Breast epithelium (tissue), 4 donors: ENCODE measurements at regions not wholly inside any gene's neighbourhood (a gene's known extent, or its start where the extent isn't known, plus 50 kb on each side); places are given as distances from the start of the nearest gene placed in this dataset.

ENCODE experiments used
- DNase-seq, 2 donors: peaks; one replicate each; pipeline ENCODE4 v3.0.0-alpha.2; 2019; ENCODE audit warnings: low spot score in 2 of 2
- H3K27ac ChIP-seq, 2 donors: fragments of 200-600 bp; sonication (generic) in 1 of 2; one replicate each; pipeline ENCODE4 v1.5.1; 2016 to 2019; ENCODE audit warnings: mild to moderate bottlenecking in 1 of 2
- H3K27me3 ChIP-seq, 2 donors: fragments of 200-600 bp; sonication (generic) in 1 of 2; one replicate each; pipeline versions ENCODE4 v1.5.1 to v1.6.0; 2017 to 2019; ENCODE audit warnings: control low read depth in 1 of 2, mild to moderate bottlenecking in 1 of 2
- H3K36me3 ChIP-seq: fragments of 200-600 bp; one replicate; pipeline ENCODE4 v1.5.1; 2019
- H3K4me1 ChIP-seq, 2 donors: fragments of 200-600 bp; sonication (generic); one replicate each; pipeline ENCODE4 v1.5.1; 2016 to 2019; ENCODE audit warnings: control low read depth in 1 of 2
- H3K4me3 ChIP-seq, 3 donors: fragments of 200-600 bp; sonication (generic); 1 replicate in 2 of 3; 2 replicates in 1 of 3; pipeline ENCODE4 v1.5.1; 2016 to 2019; ENCODE audit warnings: mild to moderate bottlenecking in 3 of 3, moderate library complexity in 2 of 3
- H3K9me3 ChIP-seq, 2 donors: fragments of 200-600 bp; sonication (generic) in 1 of 2; one replicate each; pipeline ENCODE4 v1.5.1; 2016 to 2019; ENCODE audit warnings: control low read depth in 1 of 2
- POLR2A ChIP-seq: fragments of 450-650 bp; IDR thresholded peaks from one replicate; pipeline ENCODE4 v1.6.1; 2016; ENCODE audit warnings: antibody characterized with exemption, mild to moderate bottlenecking, moderate library complexity
- POLR2AphosphoS5 ChIP-seq, 3 donors: sonication (generic); formaldehyde crosslinking; IDR thresholded peaks; one replicate each; pipeline ENCODE4 v1.6.1; 2017; ENCODE audit warnings: antibody characterized with exemption in 3 of 3
- intact Hi-C: fragments of 100-400 bp; cut with DNase I; formaldehyde crosslinking; loops from one replicate; pipeline ENCODE4 v1.15.1; 2023; ENCODE audit warnings: low total_unique reads
- TF ChIP-seq, protein P1 (sequence below), 3 donors: fragments of 450-650 bp; IDR thresholded peaks; one replicate each; pipeline ENCODE4 v1.5.1; 2016 to 2017; ENCODE audit warnings: antibody characterized with exemption in 3 of 3, mild to moderate bottlenecking in 3 of 3, moderate library complexity in 3 of 3

DNA sequence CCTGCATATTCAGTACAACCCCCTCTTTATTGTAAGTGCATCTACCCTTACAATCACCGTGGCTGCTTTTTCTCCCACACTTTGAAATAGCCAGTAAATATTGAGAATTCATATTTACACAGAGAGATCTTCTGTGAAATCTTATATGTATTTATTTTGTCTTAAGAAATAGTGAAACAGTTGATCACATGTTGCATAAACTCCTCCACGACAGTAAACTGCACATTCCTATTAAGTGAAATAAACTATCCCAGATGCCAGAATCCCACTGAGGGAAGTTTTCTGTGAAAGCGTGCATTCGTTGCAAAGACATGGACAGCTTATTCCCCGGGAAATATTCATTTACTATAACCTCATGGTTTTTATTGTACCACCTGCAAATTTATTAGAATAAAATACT, 796.0 kb downstream of the ROBO2 start:
- H3K27me3 ChIP-seq: no peaks in the 10 kb centered on the region
- no peaks in the 10 kb centered on the region for H3K36me3 ChIP-seq
- H3K4me1 ChIP-seq: no peaks in the 10 kb centered on the region
- TF ChIP-seq POLR2A (no peak), POLR2AphosphoS5 (IDR thresholded peaks at IDR 0.05) (no peak)
- TF ChIP-seq, protein P1, sequence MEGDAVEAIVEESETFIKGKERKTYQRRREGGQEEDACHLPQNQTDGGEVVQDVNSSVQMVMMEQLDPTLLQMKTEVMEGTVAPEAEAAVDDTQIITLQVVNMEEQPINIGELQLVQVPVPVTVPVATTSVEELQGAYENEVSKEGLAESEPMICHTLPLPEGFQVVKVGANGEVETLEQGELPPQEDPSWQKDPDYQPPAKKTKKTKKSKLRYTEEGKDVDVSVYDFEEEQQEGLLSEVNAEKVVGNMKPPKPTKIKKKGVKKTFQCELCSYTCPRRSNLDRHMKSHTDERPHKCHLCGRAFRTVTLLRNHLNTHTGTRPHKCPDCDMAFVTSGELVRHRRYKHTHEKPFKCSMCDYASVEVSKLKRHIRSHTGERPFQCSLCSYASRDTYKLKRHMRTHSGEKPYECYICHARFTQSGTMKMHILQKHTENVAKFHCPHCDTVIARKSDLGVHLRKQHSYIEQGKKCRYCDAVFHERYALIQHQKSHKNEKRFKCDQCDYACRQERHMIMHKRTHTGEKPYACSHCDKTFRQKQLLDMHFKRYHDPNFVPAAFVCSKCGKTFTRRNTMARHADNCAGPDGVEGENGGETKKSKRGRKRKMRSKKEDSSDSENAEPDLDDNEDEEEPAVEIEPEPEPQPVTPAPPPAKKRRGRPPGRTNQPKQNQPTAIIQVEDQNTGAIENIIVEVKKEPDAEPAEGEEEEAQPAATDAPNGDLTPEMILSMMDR (IDR thresholded peaks at IDR 0.05): no peak
- no peak for DNase-seq
- intact Hi-C loops: no loop called here
- H3K27ac ChIP-seq: no peak overlapping the region
- H3K9me3 ChIP-seq: peaks cover 0 to 6% of the 10 kb centered on the region in 2 donors
- no peak overlapping the region for H3K4me3 ChIP-seq

DNA sequence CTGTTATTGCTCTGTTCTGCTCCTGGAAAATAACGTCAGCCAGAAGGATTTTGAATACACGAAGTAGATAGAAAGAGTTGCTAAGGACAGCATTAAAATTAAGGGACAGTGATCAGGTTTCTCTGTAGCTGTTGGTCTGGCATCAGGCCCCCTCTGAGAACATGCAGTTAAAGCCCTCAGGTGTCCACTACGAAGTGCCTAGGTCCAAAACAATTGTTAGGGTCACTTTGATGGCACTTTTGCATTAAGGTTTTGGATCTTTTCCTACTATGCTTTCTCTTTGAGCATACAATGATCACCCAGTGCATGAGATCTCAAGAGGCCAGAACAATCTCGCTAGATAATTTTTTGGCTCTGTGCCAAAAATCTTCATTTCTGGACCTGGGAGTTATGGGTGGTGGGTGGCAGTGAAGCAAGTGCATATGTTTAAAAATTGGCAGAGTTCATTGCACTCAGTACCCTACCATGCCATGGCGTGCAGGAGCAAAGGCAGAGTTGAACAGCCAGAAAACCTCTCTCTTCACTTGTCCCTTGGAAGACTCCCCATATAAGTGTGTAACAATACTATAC, 797.6 kb downstream of the ROBO2 start:
- no peak overlapping the region for H3K27ac ChIP-seq

GRCh38 chr3:77859156-77859555, 819.3 kb downstream of the ROBO2 start:
- H3K36me3 ChIP-seq: no peaks in the 10 kb centered on the region
- H3K27ac ChIP-seq: no peak overlapping the region
- H3K27me3 ChIP-seq: no peaks in the 10 kb centered on the region
- no peaks in the 10 kb centered on the region for H3K9me3 ChIP-seq
- no peaks in the 10 kb centered on the region for H3K4me1 ChIP-seq
- no peak for TF ChIP-seq POLR2A
- TF ChIP-seq POLR2AphosphoS5 (IDR thresholded peaks at IDR 0.05): no peak
- TF ChIP-seq, protein P1 (IDR thresholded peaks at IDR 0.05): no peak
- DNase-seq: no peak
- no peak overlapping the region for H3K4me3 ChIP-seq
- intact Hi-C loops: no loop called here

More for the DNA sequence above, 797.6 kb downstream of the ROBO2 start:
- DNase-seq: no peak
- H3K4me1 ChIP-seq: no peaks in the 10 kb centered on the region
- TF ChIP-seq POLR2A (no peak), POLR2AphosphoS5 (IDR thresholded peaks at IDR 0.05) (no peak)
- TF ChIP-seq, protein P1 (IDR thresholded peaks at IDR 0.05): no peak
- no peak overlapping the region for H3K4me3 ChIP-seq
- intact Hi-C loops: no loop called here
- H3K36me3 ChIP-seq: no peaks in the 10 kb centered on the region
- peaks cover 0 to 6% of the 10 kb centered on the region in 2 donors for H3K9me3 ChIP-seq
- H3K27me3 ChIP-seq: no peaks in the 10 kb centered on the region

DNA sequence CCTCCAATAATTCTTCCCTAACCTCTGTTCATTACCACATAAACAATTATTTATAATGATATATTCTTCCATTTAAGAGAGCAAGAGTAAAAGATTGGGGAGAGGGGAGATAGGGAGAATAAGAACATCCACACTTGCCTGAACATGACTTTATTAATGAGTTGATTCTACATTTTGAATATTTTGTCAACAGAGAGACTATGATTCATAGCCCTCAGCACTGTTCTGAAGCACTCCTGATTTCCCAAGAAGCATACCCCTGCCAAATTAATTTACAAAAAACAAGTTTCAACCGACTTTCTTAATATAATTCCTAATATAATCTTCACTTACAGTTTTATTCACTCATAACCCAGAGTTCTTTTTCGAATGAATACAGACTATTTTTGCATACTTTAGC, 828.8 kb downstream of the ROBO2 start:
- intact Hi-C loops: no loop called here
- TF ChIP-seq, protein P1 (IDR thresholded peaks at IDR 0.05): no peak
- no peaks in the 10 kb centered on the region for H3K9me3 ChIP-seq
- H3K4me3 ChIP-seq: no peak overlapping the region
- no peaks in the 10 kb centered on the region for H3K27me3 ChIP-seq
- H3K27ac ChIP-seq: no peak overlapping the region
- H3K36me3 ChIP-seq: no peaks in the 10 kb centered on the region
- no peaks in the 10 kb centered on the region for H3K4me1 ChIP-seq
- no peak for DNase-seq

DNA sequence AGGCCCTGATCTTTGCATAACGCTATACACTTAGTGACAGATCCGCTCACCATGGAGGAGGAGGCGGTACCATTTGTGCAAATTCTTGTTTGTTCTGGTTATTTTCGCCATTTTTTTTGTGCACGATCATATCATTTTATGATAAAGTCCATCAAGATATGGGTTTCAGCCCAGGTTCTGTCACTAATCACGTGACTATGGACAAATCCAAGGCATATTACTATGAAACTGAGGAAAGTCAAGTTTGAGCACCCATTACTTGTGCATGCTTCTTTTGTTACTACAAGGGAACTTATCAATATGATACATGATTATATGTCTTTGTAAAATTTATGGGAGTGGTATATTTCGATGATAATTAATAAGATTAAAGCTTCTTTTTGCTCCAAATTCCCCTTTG, 829.5 kb downstream of the ROBO2 start:
- no peak for TF ChIP-seq POLR2AphosphoS5 (IDR thresholded peaks at IDR 0.05)
- TF ChIP-seq POLR2A: no peak
- TF ChIP-seq, protein P1 (IDR thresholded peaks at IDR 0.05): no peak
- Histone ChIP-seq H3K4me3 (no peak overlapping the region), H3K27me3 (no peaks in the 10 kb centered on the region), H3K36me3 (no peaks in the 10 kb centered on the region), H3K27ac (no peak overlapping the region), H3K9me3 (no peaks in the 10 kb centered on the region), H3K4me1 (no peaks in the 10 kb centered on the region)
- no peak for DNase-seq
- intact Hi-C loops: no loop called here
